ENCODE measurements at regions not wholly inside any gene's neighbourhood (a gene's known extent, or its start where the extent isn't known, plus 50 kb on each side); places are given as distances from the start of the nearest gene placed in this dataset.

- H4K20me1 ChIP-seq (replicated peaks; ENCODE audit: control insufficient read depth, insufficient read depth, low read length), result no peaks in the 10 kb centered on the region
- ChIA-PET POLR2A (no interaction called here), CTCF (ENCODE audit: low intra/inter-chr PET ratio) (no interaction called here)
- no peak overlapping the region for H3K4me3 ChIP-seq
- H3K9me3 ChIP-seq (replicated peaks; ENCODE audit: control insufficient read depth, insufficient read depth, low read depth, low read length), result no peaks in the 10 kb centered on the region
- BruUV-seq (replicated peaks), result no TSS peak
- ATAC-seq (peak; percentile 41; the same call in 1 of the 3 replicates), FAIRE-seq (no peak), DNase-seq (ENCODE audit: extremely low read depth in 1 of 4, low spot score in 3 of 4) (peak in 3 of 4 experiments; percentile 42 to 47 (median 44))
- no peaks in the 10 kb centered on the region for H3K79me2 ChIP-seq (ENCODE audit: control insufficient read depth, insufficient read depth, low read length)
- intact Hi-C loops (cut with micrococcal nuclease), result loop anchor here (10.0 kb wide), 1 partner anchor 122 kb away; no protein-coding TSS in a partner anchor
- WGBS (ENCODE audit: insufficient coverage, low coverage, missing lambda C conversion rate), result 2% methylated on average over 11 of the region's 13 CpGs
- H3K4me1 ChIP-seq (replicated peaks in 1 of 2; ENCODE audit: control insufficient read depth in 2 of 2, insufficient read depth in 2 of 2, low read length in 2 of 2), result no peaks in the 10 kb centered on the region
- H3K9me1 ChIP-seq (ENCODE audit: control insufficient read depth, insufficient read depth, low read length), result no peaks in the 10 kb centered on the region
- peaks cover 0 to 24% of the 10 kb centered on the region in 2 experiments; a peak in 2 of 5 replicates for H3K27me3 ChIP-seq (ENCODE audit: control insufficient read depth in 2 of 2, insufficient read depth in 2 of 2, low read length in 2 of 2)
- in situ Hi-C loops (cut with MboI), result no loop called here
- no peak overlapping the region for H3K9ac ChIP-seq (ENCODE audit: insufficient read depth in 1 of 2, low read depth in 2 of 2, low read length in 2 of 2)
- no peak overlapping the region for H3K27ac ChIP-seq (ENCODE audit: extremely low read depth, low read depth, low read length)
- H3K36me3 ChIP-seq (ENCODE audit: control insufficient read depth, insufficient read depth, low read length), result no peaks in the 10 kb centered on the region
- H2AFZ ChIP-seq (ENCODE audit: low read depth, low read length), result no peak overlapping the region
- H3K4me2 ChIP-seq (ENCODE audit: insufficient read depth, low read length), result no peak overlapping the region
- TF ChIP-seq DPF2 (IDR thresholded peaks at IDR 0.05), result no peak
- no peak for TF ChIP-seq ZNF175 (CRISPR knock-in tag; IDR thresholded peaks at IDR 0.05; ENCODE audit: low read depth)
- no peak for TF ChIP-seq KLF10 (CRISPR knock-in tag; IDR thresholded peaks at IDR 0.05)
- TF ChIP-seq CCAR2 (IDR thresholded peaks at IDR 0.05; ENCODE audit: low read depth, low read length), result no peak
- no peak for TF ChIP-seq CUX1 (CRISPR knock-in tag; IDR thresholded peaks at IDR 0.05)
- peak; percentile 65 for TF ChIP-seq C11orf30 (IDR thresholded peaks at IDR 0.05; ENCODE audit: low read depth)
- TF ChIP-seq NFYB (IDR thresholded peaks at IDR 0.05; ENCODE audit: extremely low read depth, insufficient read length), result peak; percentile 41
- no peak for TF ChIP-seq XRCC4 (IDR thresholded peaks at IDR 0.05; ENCODE audit: extremely low read depth, insufficient read depth, insufficient read length)
- no peak for TF ChIP-seq ZNF778 (CRISPR knock-in tag; IDR thresholded peaks at IDR 0.05)
- TF ChIP-seq BRCA1 (IDR thresholded peaks at IDR 0.05), result no peak
- no peak for TF ChIP-seq BRCA1 (CRISPR knock-in tag; IDR thresholded peaks at IDR 0.05)
- no peak for TF ChIP-seq ZEB2 (IDR thresholded peaks at IDR 0.05)
- TF ChIP-seq ZNF431 (CRISPR knock-in tag; IDR thresholded peaks at IDR 0.05), result no peak
- no peak for TF ChIP-seq SMARCA4 (IDR thresholded peaks at IDR 0.05)
- TF ChIP-seq EP400 (IDR thresholded peaks at IDR 0.05), result no peak
- no peak for TF ChIP-seq NR2C2 (CRISPR knock-in tag; IDR thresholded peaks at IDR 0.05)
- no peak for TF ChIP-seq NR2C2 (tag; IDR thresholded peaks at IDR 0.05)
- no peak for TF ChIP-seq BHLHE40 (IDR thresholded peaks at IDR 0.05; ENCODE audit: low read length)
- peak; percentile 49 for TF ChIP-seq MAFG (tag; conservative IDR thresholded peaks at IDR 0.05)
- no peak for TF ChIP-seq ELK3 (CRISPR knock-in tag; IDR thresholded peaks at IDR 0.05)
Measured at GRCh38 chr5:172573120-172573882, 67.8 kb upstream of the NEURL1B start.
